ENCODE measurements at regions not wholly inside any gene's neighbourhood (a gene's known extent, or its start where the extent isn't known, plus 50 kb on each side); places are given as distances from the start of the nearest gene placed in this dataset.

GRCh38 chr2:20110383-20110782, 59.0 kb upstream of the LAPTM4A start:
- no peaks in the 10 kb centered on the region for H3K27me3 ChIP-seq (ENCODE audit: insufficient read depth, low read length)
- no peak overlapping the region for H3K4me3 ChIP-seq (ENCODE audit: low read depth, low read length)
- no peak overlapping the region for H2AFZ ChIP-seq (ENCODE audit: low read length, unreplicated experiment)
- H3K79me2 ChIP-seq (ENCODE audit: control insufficient read depth, insufficient read depth, low read length, unreplicated experiment), result no peaks in the 10 kb centered on the region
- H3K27ac ChIP-seq (ENCODE audit: low read depth, low read length), result no peak overlapping the region
- peaks cover 6% of the 10 kb centered on the region for H3K4me1 ChIP-seq (ENCODE audit: control insufficient read depth, insufficient read depth, low read length, unreplicated experiment)
- H3K36me3 ChIP-seq (ENCODE audit: insufficient read depth, low read length), result no peaks in the 10 kb centered on the region

GRCh38 chr2:20108655-20109396, 57.4 kb upstream of the LAPTM4A start:
- Histone ChIP-seq H3K27ac (ENCODE audit: low read depth, low read length) (no peak overlapping the region), H3K4me1 (ENCODE audit: control insufficient read depth, insufficient read depth, low read length, unreplicated experiment) (peaks cover 6% of the 10 kb centered on the region), H2AFZ (ENCODE audit: low read length, unreplicated experiment) (no peak overlapping the region), H3K36me3 (ENCODE audit: insufficient read depth, low read length) (no peaks in the 10 kb centered on the region), H3K4me3 (ENCODE audit: low read depth, low read length) (no peak overlapping the region), H3K27me3 (ENCODE audit: insufficient read depth, low read length) (no peaks in the 10 kb centered on the region), H3K79me2 (ENCODE audit: control insufficient read depth, insufficient read depth, low read length, unreplicated experiment) (no peaks in the 10 kb centered on the region)

- Histone ChIP-seq H3K4me3 (ENCODE audit: low read depth, low read length) (no peak overlapping the region), H3K36me3 (ENCODE audit: insufficient read depth, low read length) (no peaks in the 10 kb centered on the region), H2AFZ (ENCODE audit: low read length, unreplicated experiment) (no peak overlapping the region), H3K27me3 (ENCODE audit: insufficient read depth, low read length) (no peaks in the 10 kb centered on the region), H3K79me2 (ENCODE audit: control insufficient read depth, insufficient read depth, low read length, unreplicated experiment) (no peaks in the 10 kb centered on the region), H3K4me1 (ENCODE audit: control insufficient read depth, insufficient read depth, low read length, unreplicated experiment) (peaks cover 6% of the 10 kb centered on the region), H3K27ac (ENCODE audit: low read depth, low read length) (no peak overlapping the region)
Measured at GRCh38 chr2:20107776-20108175, 56.3 kb upstream of the LAPTM4A start.

GRCh38 chr2:20107352-20107751, 55.9 kb upstream of the LAPTM4A start:
- H3K4me1 ChIP-seq (ENCODE audit: control insufficient read depth, insufficient read depth, low read length, unreplicated experiment), result peaks cover 6% of the 10 kb centered on the region
- no peaks in the 10 kb centered on the region for H3K27me3 ChIP-seq (ENCODE audit: insufficient read depth, low read length)
- H3K27ac ChIP-seq (ENCODE audit: low read depth, low read length), result no peak overlapping the region
- no peaks in the 10 kb centered on the region for H3K79me2 ChIP-seq (ENCODE audit: control insufficient read depth, insufficient read depth, low read length, unreplicated experiment)
- H2AFZ ChIP-seq (ENCODE audit: low read length, unreplicated experiment), result no peak overlapping the region
- no peak overlapping the region for H3K4me3 ChIP-seq (ENCODE audit: low read depth, low read length)
- H3K36me3 ChIP-seq (ENCODE audit: insufficient read depth, low read length), result no peaks in the 10 kb centered on the region

- H2AFZ ChIP-seq (ENCODE audit: low read length, unreplicated experiment), result no peak overlapping the region
- H3K4me1 ChIP-seq (ENCODE audit: control insufficient read depth, insufficient read depth, low read length, unreplicated experiment), result peaks cover 6% of the 10 kb centered on the region
- H3K27ac ChIP-seq (ENCODE audit: low read depth, low read length), result no peak overlapping the region
- H3K27me3 ChIP-seq (ENCODE audit: insufficient read depth, low read length), result no peaks in the 10 kb centered on the region
- H3K36me3 ChIP-seq (ENCODE audit: insufficient read depth, low read length), result no peaks in the 10 kb centered on the region; the same call in 1 of the 2 replicates
- no peaks in the 10 kb centered on the region for H3K79me2 ChIP-seq (ENCODE audit: control insufficient read depth, insufficient read depth, low read length, unreplicated experiment)
- H3K4me3 ChIP-seq (ENCODE audit: low read depth, low read length), result no peak overlapping the region
Measured at GRCh38 chr2:20106746-20107145, 55.3 kb upstream of the LAPTM4A start.

- Histone ChIP-seq H3K4me3 (ENCODE audit: low read depth, low read length) (no peak overlapping the region), H3K4me1 (ENCODE audit: control insufficient read depth, insufficient read depth, low read length, unreplicated experiment) (peaks cover 6% of the 10 kb centered on the region), H3K36me3 (ENCODE audit: insufficient read depth, low read length) (no peaks in the 10 kb centered on the region; the same call in 1 of the 2 replicates), H2AFZ (ENCODE audit: low read length, unreplicated experiment) (no peak overlapping the region), H3K27ac (ENCODE audit: low read depth, low read length) (no peak overlapping the region), H3K27me3 (ENCODE audit: insufficient read depth, low read length) (no peaks in the 10 kb centered on the region), H3K79me2 (ENCODE audit: control insufficient read depth, insufficient read depth, low read length, unreplicated experiment) (no peaks in the 10 kb centered on the region)
Measured at GRCh38 chr2:20104900-20105545, 53.6 kb upstream of the LAPTM4A start.

- Histone ChIP-seq H3K4me1 (ENCODE audit: control insufficient read depth, insufficient read depth, low read length, unreplicated experiment) (no peaks in the 10 kb centered on the region), H3K36me3 (ENCODE audit: insufficient read depth, low read length) (no peaks in the 10 kb centered on the region; the same call in 1 of the 2 replicates), H3K27ac (ENCODE audit: low read depth, low read length) (no peak overlapping the region), H3K4me3 (ENCODE audit: low read depth, low read length) (no peak overlapping the region), H3K27me3 (ENCODE audit: insufficient read depth, low read length) (no peaks in the 10 kb centered on the region), H3K79me2 (ENCODE audit: control insufficient read depth, insufficient read depth, low read length, unreplicated experiment) (no peaks in the 10 kb centered on the region), H2AFZ (ENCODE audit: low read length, unreplicated experiment) (no peak overlapping the region)
Measured at GRCh38 chr2:20103530-20103929, 52.1 kb upstream of the LAPTM4A start.

Data from ACC112 (cell line).